Neural progenitor cell (in vitro differentiated cells): ENCODE measurements at regions not wholly inside any gene's neighbourhood (a gene's known extent, or its start where the extent isn't known, plus 50 kb on each side); places are given as distances from the start of the nearest gene placed in this dataset.

Source experiments
- DNase-seq: peaks from one replicate; pipeline ENCODE4 v3.0.0-alpha.2; 2016; ENCODE audit warnings: low spot score
- H2AFZ ChIP-seq: fragments of 200-600 bp; sonication (generic); replicated peaks from 2 replicates; pipeline ENCODE4 v1.6.1; 2016; ENCODE audit warnings: antibody characterized with exemption
- H3F3A ChIP-seq: fragments of 200-600 bp; sonication (generic); 2 replicates; pipeline ENCODE4 v1.6.1; 2016; ENCODE audit warnings: antibody characterized with exemption, low read depth
- H3K27ac ChIP-seq: fragments of 200-600 bp; sonication (generic); 2 replicates; pipeline ENCODE4 v1.5.1; 2016; ENCODE audit warnings: mild to moderate bottlenecking
- H3K27me3 ChIP-seq: fragments of 200-600 bp; sonication (generic); 2 replicates; pipeline ENCODE4 v1.6.1; 2016; ENCODE audit warnings: mild to moderate bottlenecking, moderate library complexity
- H3K36me3 ChIP-seq: fragments of 200-600 bp; sonication (generic); 2 replicates; pipeline ENCODE4 v1.5.1; 2016
- H3K4me1 ChIP-seq: fragments of 200-600 bp; sonication (generic); 2 replicates; pipeline ENCODE4 v1.6.1; 2016; ENCODE audit warnings: mixed run types
- H3K4me2 ChIP-seq: fragments of 200-600 bp; sonication (generic); 2 replicates; pipeline ENCODE4 v1.6.1; 2016
- H3K4me3 ChIP-seq: fragments of 200-600 bp; sonication (generic); 2 replicates; pipeline ENCODE4 v1.5.1; 2016
- H3K79me2 ChIP-seq: fragments of 200-600 bp; sonication (generic); 2 replicates; pipeline ENCODE4 v1.6.1; 2016; ENCODE audit warnings: low read depth
- H3K9ac ChIP-seq: fragments of 200-600 bp; sonication (generic); 2 replicates; pipeline ENCODE4 v1.6.1; 2016
- H3K9me3 ChIP-seq: fragments of 200-600 bp; sonication (generic); 2 replicates; pipeline ENCODE4 v1.5.1; 2016; ENCODE audit warnings: low read depth
- H4K20me1 ChIP-seq: fragments of 200-600 bp; sonication (generic); 2 replicates; pipeline ENCODE4 v1.6.1; 2016; ENCODE audit warnings: low read depth
- H3K27ac Mint-ChIP-seq: 3 replicates; pipeline ENCODE4 v1.8.0; 2021; ENCODE audit warnings: mixed read lengths
- H3K27me3 Mint-ChIP-seq: 2 replicates; pipeline ENCODE4 v1.8.0; 2022; ENCODE audit warnings: low read depth, mild to moderate bottlenecking, inconsistent platforms, moderate library complexity, mixed read lengths; ENCODE audit not compliant: insufficient read depth
- H3K36me3 Mint-ChIP-seq: 3 replicates; pipeline ENCODE4 v1.8.0; 2021; ENCODE audit warnings: mixed read lengths
- H3K4me1 Mint-ChIP-seq: 3 replicates; pipeline ENCODE4 v1.8.0; 2021; ENCODE audit warnings: mixed read lengths
- H3K4me3 Mint-ChIP-seq: 3 replicates; pipeline ENCODE4 v1.8.0; 2021; ENCODE audit warnings: mild to moderate bottlenecking, moderate library complexity, mixed read lengths
- H3K9me3 Mint-ChIP-seq: 3 replicates; pipeline ENCODE4 v1.8.0; 2020; ENCODE audit warnings: mixed read lengths
- EZH2 ChIP-seq: fragments of 200-600 bp; sonication (generic); IDR thresholded peaks from 2 replicates; pipeline ENCODE4 v1.6.1; 2017; ENCODE audit warnings: antibody characterized with exemption, mild to moderate bottlenecking, moderate library complexity
- EZH2phosphoT487 ChIP-seq: fragments of 200-600 bp; sonication (generic); IDR thresholded peaks from 2 replicates; pipeline ENCODE4 v1.6.1; 2017; ENCODE audit warnings: antibody characterized with exemption
- TF ChIP-seq, protein P1 (sequence below): fragments of 200-600 bp; sonication (generic); IDR thresholded peaks from 2 replicates; pipeline ENCODE4 v1.5.1; 2017; ENCODE audit warnings: antibody characterized with exemption, mild to moderate bottlenecking

DNA sequence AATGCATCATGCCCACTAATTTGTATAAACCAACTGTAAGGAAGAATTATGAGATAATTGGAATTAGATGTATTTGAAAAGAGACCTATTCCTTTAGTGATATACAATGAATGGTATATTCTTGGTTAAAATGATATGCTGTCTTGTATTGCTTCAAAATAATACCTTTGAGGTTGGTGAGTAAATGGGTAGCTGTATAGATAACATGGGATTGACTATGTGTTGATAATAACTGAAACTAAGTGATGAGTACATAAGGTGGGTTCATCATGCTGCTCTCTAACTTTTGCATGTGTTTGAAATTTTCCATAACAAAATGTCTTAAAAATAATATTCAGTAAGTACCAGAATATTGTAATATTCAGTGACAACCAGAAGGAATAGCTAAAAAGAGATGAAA lies 272.6 kb upstream of the ZPLD1 start:
- Histone ChIP-seq H3K4me2 (no peak overlapping the region), H3K36me3 (no peaks in the 10 kb centered on the region), H3K79me2 (no peaks in the 10 kb centered on the region), H3K9ac (no peak overlapping the region), H3K4me1 (no peaks in the 10 kb centered on the region), H4K20me1 (no peaks in the 10 kb centered on the region), H3K27ac (no peak overlapping the region), H3K4me3 (no peak overlapping the region), H3F3A (no peaks in the 10 kb centered on the region), H3K27me3 (no peaks in the 10 kb centered on the region), H2AFZ (no peak overlapping the region), H3K9me3 (no peaks in the 10 kb centered on the region)
- no peaks in the 10 kb centered on the region for H3K9me3 Mint-ChIP-seq
- TF ChIP-seq, protein P1, sequence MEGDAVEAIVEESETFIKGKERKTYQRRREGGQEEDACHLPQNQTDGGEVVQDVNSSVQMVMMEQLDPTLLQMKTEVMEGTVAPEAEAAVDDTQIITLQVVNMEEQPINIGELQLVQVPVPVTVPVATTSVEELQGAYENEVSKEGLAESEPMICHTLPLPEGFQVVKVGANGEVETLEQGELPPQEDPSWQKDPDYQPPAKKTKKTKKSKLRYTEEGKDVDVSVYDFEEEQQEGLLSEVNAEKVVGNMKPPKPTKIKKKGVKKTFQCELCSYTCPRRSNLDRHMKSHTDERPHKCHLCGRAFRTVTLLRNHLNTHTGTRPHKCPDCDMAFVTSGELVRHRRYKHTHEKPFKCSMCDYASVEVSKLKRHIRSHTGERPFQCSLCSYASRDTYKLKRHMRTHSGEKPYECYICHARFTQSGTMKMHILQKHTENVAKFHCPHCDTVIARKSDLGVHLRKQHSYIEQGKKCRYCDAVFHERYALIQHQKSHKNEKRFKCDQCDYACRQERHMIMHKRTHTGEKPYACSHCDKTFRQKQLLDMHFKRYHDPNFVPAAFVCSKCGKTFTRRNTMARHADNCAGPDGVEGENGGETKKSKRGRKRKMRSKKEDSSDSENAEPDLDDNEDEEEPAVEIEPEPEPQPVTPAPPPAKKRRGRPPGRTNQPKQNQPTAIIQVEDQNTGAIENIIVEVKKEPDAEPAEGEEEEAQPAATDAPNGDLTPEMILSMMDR = no peak
- TF ChIP-seq EZH2phosphoT487 = no peak
- no peak for TF ChIP-seq EZH2
- no peak for DNase-seq
- no peaks in the 10 kb centered on the region for H3K4me1 Mint-ChIP-seq
- no peak overlapping the region for H3K27ac Mint-ChIP-seq
- H3K27me3 Mint-ChIP-seq = peaks cover 2% of the 10 kb centered on the region
- H3K4me3 Mint-ChIP-seq = no peak overlapping the region
- H3K36me3 Mint-ChIP-seq = no peaks in the 10 kb centered on the region

DNA sequence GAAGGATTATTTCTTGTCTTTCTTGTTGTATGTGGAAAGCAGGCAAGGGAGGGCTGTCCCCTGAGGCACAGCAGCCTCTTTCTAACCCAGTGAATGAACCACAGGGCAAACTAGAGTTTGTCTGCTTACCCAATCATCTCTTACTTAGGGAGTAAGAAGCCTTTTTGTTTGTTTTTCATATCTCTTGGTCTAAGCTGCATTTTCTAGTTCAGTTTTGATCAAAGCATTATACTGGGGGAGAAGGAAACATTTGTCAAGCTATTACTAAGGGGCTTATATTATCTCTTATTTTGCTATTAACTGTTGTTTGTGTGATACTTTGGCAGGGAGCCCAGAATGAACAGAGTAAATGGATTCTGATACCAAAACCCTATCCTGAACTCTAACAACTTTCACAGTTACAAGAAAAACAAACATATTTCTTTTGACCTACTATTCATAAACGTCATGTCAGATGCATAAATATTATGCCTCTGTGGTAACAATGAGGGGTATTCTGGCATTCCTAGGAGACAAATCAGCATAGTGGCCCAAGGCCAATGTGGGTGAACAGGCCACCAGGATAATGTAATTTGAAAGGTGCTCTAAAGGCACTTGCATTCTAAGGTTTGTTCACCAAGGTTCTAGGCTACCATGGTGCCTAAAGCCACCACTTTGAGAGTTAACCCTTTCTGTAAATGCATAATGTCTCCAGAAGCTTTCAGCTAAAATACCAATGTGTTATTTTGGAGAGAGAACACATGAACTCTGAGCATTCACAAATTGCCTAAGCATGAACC lies 271.6 kb upstream of the ZPLD1 start:
- H3K4me1 Mint-ChIP-seq = no peaks in the 10 kb centered on the region
- no peaks in the 10 kb centered on the region for H3K9me3 Mint-ChIP-seq
- H3K4me1 ChIP-seq = no peaks in the 10 kb centered on the region
- H3K9ac ChIP-seq = no peak overlapping the region
- no peak overlapping the region for H3K4me3 Mint-ChIP-seq
- H3K27ac Mint-ChIP-seq = no peak overlapping the region
- H3K36me3 ChIP-seq = no peaks in the 10 kb centered on the region
- no peaks in the 10 kb centered on the region for H4K20me1 ChIP-seq
- no peaks in the 10 kb centered on the region for H3K9me3 ChIP-seq
- no peaks in the 10 kb centered on the region for H3K27me3 Mint-ChIP-seq
- no peak overlapping the region for H3K27ac ChIP-seq
- no peaks in the 10 kb centered on the region for H3K79me2 ChIP-seq
- DNase-seq = no peak
- no peak overlapping the region for H2AFZ ChIP-seq
- no peaks in the 10 kb centered on the region for H3F3A ChIP-seq
- TF ChIP-seq, protein P1 = no peak
- TF ChIP-seq EZH2 (no peak), EZH2phosphoT487 (no peak)
- no peaks in the 10 kb centered on the region for H3K27me3 ChIP-seq
- no peaks in the 10 kb centered on the region for H3K36me3 Mint-ChIP-seq
- no peak overlapping the region for H3K4me2 ChIP-seq
- H3K4me3 ChIP-seq = no peak overlapping the region

DNA sequence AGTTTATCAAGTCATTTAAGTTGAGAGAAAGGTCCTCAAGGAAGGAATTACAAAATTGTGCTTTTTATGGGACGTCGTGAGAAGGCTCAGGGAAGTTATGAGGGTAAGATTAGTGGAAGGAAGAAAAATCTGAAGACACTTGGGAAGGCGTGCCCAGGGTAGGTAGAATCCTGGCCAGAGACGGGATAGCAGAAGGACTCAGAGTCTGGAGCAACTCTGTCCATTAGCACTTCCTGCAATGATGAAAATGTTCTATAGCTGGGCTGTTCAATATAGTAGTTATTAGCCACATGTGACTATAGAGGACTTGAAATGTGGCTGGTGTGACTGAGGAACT lies 271.0 kb upstream of the ZPLD1 start:
- H3K4me1 Mint-ChIP-seq = no peaks in the 10 kb centered on the region

More for the DNA sequence above, 271.0 kb upstream of the ZPLD1 start:
- H3K27me3 ChIP-seq = no peaks in the 10 kb centered on the region
- H3K36me3 Mint-ChIP-seq = no peaks in the 10 kb centered on the region
- H3K36me3 ChIP-seq = no peaks in the 10 kb centered on the region
- H3F3A ChIP-seq = no peaks in the 10 kb centered on the region
- H3K4me3 ChIP-seq = no peak overlapping the region
- H3K27me3 Mint-ChIP-seq = no peaks in the 10 kb centered on the region
- H3K27ac Mint-ChIP-seq = no peak overlapping the region
- no peaks in the 10 kb centered on the region for H3K4me1 ChIP-seq
- no peak for DNase-seq
- H2AFZ ChIP-seq = no peak overlapping the region
- no peak overlapping the region for H3K27ac ChIP-seq
- TF ChIP-seq EZH2 = no peak
- no peak for TF ChIP-seq EZH2phosphoT487
- TF ChIP-seq, protein P1 = no peak
- no peak overlapping the region for H3K4me2 ChIP-seq
- H3K79me2 ChIP-seq = no peaks in the 10 kb centered on the region
- no peaks in the 10 kb centered on the region for H3K9me3 ChIP-seq
- H4K20me1 ChIP-seq = no peaks in the 10 kb centered on the region
- no peaks in the 10 kb centered on the region for H3K9me3 Mint-ChIP-seq
- no peak overlapping the region for H3K9ac ChIP-seq
- no peak overlapping the region for H3K4me3 Mint-ChIP-seq
